GM21447 (cell line): ENCODE measurements at regions not wholly inside any gene's neighbourhood (a gene's known extent, or its start where the extent isn't known, plus 50 kb on each side); places are given as distances from the start of the nearest gene placed in this dataset.
"Not testable (repeated sequence)": the region's sequence is repeated elsewhere in the genome, so short reads cannot be mapped to it uniquely, and the experiment has no call there.

ENCODE experiments used
- ATAC-seq: cut with Tn5 transposase; IDR thresholded peaks from one replicate; pipeline ENCODE4 v1.9.1; 2021; ENCODE audit not compliant: unreplicated experiment

GRCh38 chr12:23236066-23236780 lies 611.3 kb downstream of the ETNK1 start:
- ATAC-seq = no peak

- no peak for ATAC-seq
Observed at GRCh38 chr12:23236811-23237210, 611.8 kb downstream of the ETNK1 start.

- ATAC-seq = no peak
Observed at GRCh38 chr12:23238190-23238589, 613.2 kb downstream of the ETNK1 start.

- ATAC-seq = no peak
Observed at GRCh38 chr12:23238957-23239356, 614.0 kb downstream of the ETNK1 start.

- ATAC-seq = no peak
Observed at GRCh38 chr12:23245186-23245585, 620.2 kb downstream of the ETNK1 start.

GRCh38 chr12:23253191-23253590 lies 628.2 kb downstream of the ETNK1 start:
- ATAC-seq = no peak

GRCh38 chr12:23253910-23254309 lies 628.9 kb downstream of the ETNK1 start:
- ATAC-seq = not testable (repeated sequence)

GRCh38 chr12:23259558-23259957 lies 634.6 kb downstream of the ETNK1 start:
- no peak for ATAC-seq

- ATAC-seq = no peak
Observed at GRCh38 chr12:23262670-23263069, 637.7 kb downstream of the ETNK1 start.

GRCh38 chr12:23277831-23278230 lies 652.9 kb downstream of the ETNK1 start:
- no peak for ATAC-seq

GRCh38 chr12:23281295-23281694 lies 656.3 kb downstream of the ETNK1 start:
- no peak for ATAC-seq

GRCh38 chr12:23282701-23283100 lies 657.7 kb downstream of the ETNK1 start:
- no peak for ATAC-seq

- ATAC-seq = not testable (repeated sequence)
Observed at GRCh38 chr12:23285764-23286530, 661.0 kb downstream of the ETNK1 start.

GRCh38 chr12:23290627-23291330 lies 658.7 kb downstream of the SOX5 start:
- no peak for ATAC-seq

GRCh38 chr12:23303220-23303619 lies 646.2 kb downstream of the SOX5 start:
- no peak for ATAC-seq

GRCh38 chr12:23303821-23304220 lies 645.6 kb downstream of the SOX5 start:
- no peak for ATAC-seq

- no peak for ATAC-seq
Observed at GRCh38 chr12:23333938-23334337, 615.5 kb downstream of the SOX5 start.

GRCh38 chr12:23335593-23335992 lies 613.9 kb downstream of the SOX5 start:
- ATAC-seq = no peak

GRCh38 chr12:23337213-23337612 lies 612.3 kb downstream of the SOX5 start:
- no peak for ATAC-seq

GRCh38 chr12:23340351-23340750 lies 609.1 kb downstream of the SOX5 start:
- no peak for ATAC-seq

GRCh38 chr12:23342407-23342806 lies 607.1 kb downstream of the SOX5 start:
- no peak for ATAC-seq

- ATAC-seq = no peak
Observed at GRCh38 chr12:23349564-23349963, 599.9 kb downstream of the SOX5 start.
